Ovary (tissue), 7 donors: ENCODE measurements at regions not wholly inside any gene's neighbourhood (a gene's known extent, or its start where the extent isn't known, plus 50 kb on each side); places are given as distances from the start of the nearest gene placed in this dataset.

ENCODE experiments used
- DNase-seq, 5 donors: peaks; one replicate each; pipeline ENCODE4 v3.0.0-alpha.2; 2019 to 2020
- H3K27ac ChIP-seq, 2 donors: fragments of 200-600 bp; one replicate each; pipeline versions ENCODE4 v1.5.1 to v1.8.0; 2019 to 2022
- H3K27me3 ChIP-seq: fragments of 200-600 bp; one replicate; pipeline ENCODE4 v1.8.0; 2022
- H3K36me3 ChIP-seq: fragments of 200-600 bp; sonication (generic); one replicate; pipeline ENCODE4 v1.5.1; 2019
- H3K4me1 ChIP-seq: one replicate; pipeline ENCODE4 v1.8.1; 2013; ENCODE audit warnings: mild to moderate bottlenecking, moderate library complexity; ENCODE audit not compliant: insufficient read depth
- H3K4me3 ChIP-seq: fragments of 200-600 bp; sonication (generic); one replicate; pipeline ENCODE4 v1.5.1; 2017
- H3K9me3 ChIP-seq, 2 donors: fragments of 200-600 bp in 1 of 2; sonication (generic) in 1 of 2; one replicate each; pipeline versions ENCODE4 v1.5.1 to v1.8.1; 2013 to 2019; ENCODE audit warnings: mild to moderate bottlenecking in 1 of 2, moderate library complexity in 1 of 2
- EP300 ChIP-seq: sonication (generic); formaldehyde crosslinking; IDR thresholded peaks from one replicate; pipeline ENCODE4 v1.6.1; 2017; ENCODE audit warnings: antibody characterized with exemption
- POLR2A ChIP-seq: fragments of 450-650 bp; IDR thresholded peaks from one replicate; pipeline ENCODE4 v1.6.1; 2017; ENCODE audit warnings: antibody characterized with exemption, mild to moderate bottlenecking, moderate library complexity
- whole genome bisulfite sequencing, 3 donors: extraction: QIAGEN DNeasy Blood & Tissue Kit in 1 of 3; methylation state at CpG; one replicate each; pipeline versions ENCODE4 v1.1.5 to v1.1.7; 2013 to 2017; 5-methylcytosine and 5-hydroxymethylcytosine counted together
- intact Hi-C, 4 donors: fragments of 100-400 bp; cut with DNase I; formaldehyde crosslinking; loops; one replicate each; pipeline versions ENCODE4 v1.11.0 to v1.15.1; 2022 to 2023
- TF ChIP-seq, protein P1 (sequence below), 3 donors: fragments of 450-650 bp in 2 of 3; fragments of 200-600 bp in 1 of 3; IDR thresholded peaks; one replicate each; pipeline versions ENCODE4 v1.5.1 to v1.8.0; 2016 to 2022; ENCODE audit warnings: antibody characterized with exemption in 3 of 3, mild to moderate bottlenecking in 1 of 3
- donor health status: DM: no; HTN: no; CAD: no; lungs with moderate emphysema.
- donor health status: DM: no; HTN: no; CAD: no.
- donor health status: Bipolar disorder and iron deficiency.
- donor health status: DM: no; HTN: no; CAD: no.
- donor health status: DM: yes; HTN: yes; CAD: no.

DNA sequence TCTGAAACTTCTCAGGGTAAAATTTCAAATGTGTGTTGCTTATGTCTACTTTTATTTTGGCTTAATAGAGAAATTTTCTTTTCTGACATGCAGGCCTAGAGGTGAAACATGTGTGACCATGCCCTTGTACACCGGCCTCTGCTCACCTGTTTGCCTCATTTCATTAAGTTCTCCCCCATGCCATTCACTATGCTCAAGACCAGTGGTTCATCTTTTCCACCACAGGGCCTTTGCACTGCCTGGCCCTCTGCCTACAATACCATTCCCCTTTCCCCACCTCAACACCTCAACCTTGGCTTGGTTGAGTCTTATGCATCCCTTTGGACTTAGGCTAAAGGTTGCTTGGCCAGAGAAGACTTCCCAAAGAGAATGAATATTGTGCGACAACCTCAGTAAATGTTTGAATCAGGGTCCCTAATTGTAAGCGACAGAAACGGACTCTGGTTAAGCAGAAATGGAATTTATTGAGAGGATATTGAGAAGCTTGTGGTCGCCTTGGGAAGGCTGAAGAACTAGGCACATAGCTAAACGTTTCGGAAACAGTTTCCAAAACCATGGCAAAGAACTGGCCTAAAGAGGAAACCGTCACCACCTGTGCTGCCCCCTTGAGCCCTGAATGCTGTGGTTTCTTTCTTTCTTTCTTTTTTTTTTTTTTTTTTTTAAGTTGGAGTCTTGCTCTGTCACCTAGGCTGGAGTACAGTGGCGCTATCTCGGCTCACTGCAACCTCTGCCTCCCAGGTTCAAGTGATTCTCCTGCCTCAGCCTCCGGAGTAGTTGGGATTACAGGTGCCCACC lies 152.2 kb downstream of the SOX4 start:
- 87 to 95% (median 90%) methylated on average over 11 of the region's 11 CpGs for WGBS, 3 donors
- intact Hi-C loops, result no loop called here

DNA sequence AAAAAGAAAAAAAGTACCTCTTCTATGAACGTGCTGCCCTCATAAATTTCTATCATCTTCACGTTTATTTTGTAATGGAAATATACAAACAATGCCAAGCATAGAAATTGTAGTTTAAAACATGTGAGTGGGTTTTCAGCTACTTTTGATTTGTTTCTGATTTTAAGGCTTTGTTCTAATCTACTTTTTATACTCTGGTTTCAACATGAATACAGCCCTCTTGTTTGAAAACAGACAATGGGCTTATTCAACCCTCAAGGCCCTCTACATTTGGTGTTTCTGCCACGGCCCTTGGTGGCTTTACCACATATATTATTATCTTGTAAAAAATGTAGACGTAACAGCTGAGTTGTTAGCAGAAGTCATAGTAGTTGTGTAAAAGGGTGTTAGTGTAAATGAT lies 153.9 kb downstream of the SOX4 start:
- no peak for DNase-seq
- TF ChIP-seq POLR2A, result no peak
- TF ChIP-seq, protein P1, sequence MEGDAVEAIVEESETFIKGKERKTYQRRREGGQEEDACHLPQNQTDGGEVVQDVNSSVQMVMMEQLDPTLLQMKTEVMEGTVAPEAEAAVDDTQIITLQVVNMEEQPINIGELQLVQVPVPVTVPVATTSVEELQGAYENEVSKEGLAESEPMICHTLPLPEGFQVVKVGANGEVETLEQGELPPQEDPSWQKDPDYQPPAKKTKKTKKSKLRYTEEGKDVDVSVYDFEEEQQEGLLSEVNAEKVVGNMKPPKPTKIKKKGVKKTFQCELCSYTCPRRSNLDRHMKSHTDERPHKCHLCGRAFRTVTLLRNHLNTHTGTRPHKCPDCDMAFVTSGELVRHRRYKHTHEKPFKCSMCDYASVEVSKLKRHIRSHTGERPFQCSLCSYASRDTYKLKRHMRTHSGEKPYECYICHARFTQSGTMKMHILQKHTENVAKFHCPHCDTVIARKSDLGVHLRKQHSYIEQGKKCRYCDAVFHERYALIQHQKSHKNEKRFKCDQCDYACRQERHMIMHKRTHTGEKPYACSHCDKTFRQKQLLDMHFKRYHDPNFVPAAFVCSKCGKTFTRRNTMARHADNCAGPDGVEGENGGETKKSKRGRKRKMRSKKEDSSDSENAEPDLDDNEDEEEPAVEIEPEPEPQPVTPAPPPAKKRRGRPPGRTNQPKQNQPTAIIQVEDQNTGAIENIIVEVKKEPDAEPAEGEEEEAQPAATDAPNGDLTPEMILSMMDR (IDR thresholded peaks at IDR 0.05), result no peak
- TF ChIP-seq EP300, result no peak
- no peaks in the 10 kb centered on the region for H3K36me3 ChIP-seq
- H3K27ac ChIP-seq, result no peak overlapping the region
- H3K9me3 ChIP-seq, result no peaks in the 10 kb centered on the region
- no peak overlapping the region for H3K4me3 ChIP-seq
- H3K27me3 ChIP-seq, result no peaks in the 10 kb centered on the region
- intact Hi-C loops, result no loop called here
- 73 to 75% (median 74%) methylated on average over 4 of the region's 4 CpGs for WGBS, 3 donors
- peaks cover 1% of the 10 kb centered on the region for H3K4me1 ChIP-seq

More for the DNA sequence above, 152.2 kb downstream of the SOX4 start:
- peaks cover 1% of the 10 kb centered on the region for H3K4me1 ChIP-seq
- no peaks in the 10 kb centered on the region for H3K9me3 ChIP-seq
- no peaks in the 10 kb centered on the region for H3K27me3 ChIP-seq
- TF ChIP-seq, protein P1 (IDR thresholded peaks at IDR 0.05), result no peak
- TF ChIP-seq POLR2A (no peak), EP300 (no peak)
- DNase-seq, result no peak
- H3K4me3 ChIP-seq, result no peak overlapping the region
- no peak overlapping the region for H3K27ac ChIP-seq
- H3K36me3 ChIP-seq, result no peaks in the 10 kb centered on the region

DNA sequence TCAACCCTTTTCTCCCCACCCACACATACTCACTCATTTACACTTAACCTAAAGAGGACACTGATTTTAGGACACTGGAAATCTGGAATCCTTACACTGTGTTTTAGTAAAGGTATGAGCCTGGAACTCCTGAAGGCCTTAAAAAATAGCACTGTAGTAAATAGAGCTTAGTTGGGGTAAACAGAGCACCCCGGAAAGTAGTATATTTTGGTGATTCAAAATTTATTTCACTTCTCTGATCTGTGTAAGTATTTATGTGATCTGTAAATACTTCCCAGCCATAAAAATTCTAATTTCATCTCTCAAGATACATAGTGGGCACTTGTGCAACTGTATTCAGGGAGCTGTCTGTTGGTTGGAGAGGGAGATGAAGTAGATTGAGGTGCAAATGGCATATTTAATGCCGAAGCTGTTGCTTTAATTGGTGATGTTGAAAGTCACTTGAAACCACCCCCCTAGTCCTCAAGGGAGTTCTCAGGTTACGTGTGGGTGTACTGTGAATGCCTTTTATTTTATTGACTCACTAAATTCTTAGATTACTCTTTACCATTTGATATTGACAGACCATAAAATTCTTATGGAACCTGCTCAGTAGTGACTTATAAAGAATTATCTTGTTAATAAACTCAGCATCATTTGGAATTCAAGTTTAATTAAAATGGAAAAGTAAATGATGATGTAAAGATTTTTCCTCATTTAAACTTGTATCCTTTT lies 154.9 kb downstream of the SOX4 start:
- no peaks in the 10 kb centered on the region for H3K9me3 ChIP-seq
- intact Hi-C loops, result no loop called here
- peaks cover 5% of the 10 kb centered on the region for H3K4me1 ChIP-seq
- H3K4me3 ChIP-seq, result no peak overlapping the region
- TF ChIP-seq EP300 (no peak), POLR2A (no peak)
- TF ChIP-seq, protein P1 (IDR thresholded peaks at IDR 0.05), result no peak
- WGBS, 3 donors, result 55 to 64% (median 62%) methylated on average over 3 of the region's 3 CpGs
- H3K27ac ChIP-seq, result no peak overlapping the region
- H3K27me3 ChIP-seq, result no peaks in the 10 kb centered on the region
- no peaks in the 10 kb centered on the region for H3K36me3 ChIP-seq
- no peak for DNase-seq

DNA sequence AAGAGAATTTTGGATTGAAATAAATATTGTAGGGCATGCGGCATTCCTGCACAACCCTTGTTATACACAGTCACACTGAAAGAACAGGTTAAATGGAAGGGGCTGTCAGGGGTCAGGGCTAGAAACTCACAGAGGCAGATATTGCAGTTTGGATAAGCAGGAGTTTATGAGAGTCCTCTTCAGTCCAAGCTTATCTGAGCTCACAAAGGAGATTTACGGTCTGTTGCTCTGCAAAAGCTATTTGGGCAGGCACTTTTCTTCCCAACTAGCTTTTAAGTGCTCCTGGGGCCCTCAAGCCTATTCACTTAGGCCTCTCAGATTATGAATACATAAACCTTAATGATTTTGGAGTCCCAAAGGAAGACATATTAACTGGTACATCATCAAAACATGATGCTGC lies 156.2 kb downstream of the SOX4 start:
- no peak overlapping the region for H3K27ac ChIP-seq
- no peak for DNase-seq
- TF ChIP-seq, protein P1 (IDR thresholded peaks at IDR 0.05), result no peak
- no peak for TF ChIP-seq EP300
- TF ChIP-seq POLR2A, result no peak
- intact Hi-C loops, result no loop called here
- no peaks in the 10 kb centered on the region for H3K27me3 ChIP-seq
- 54 to 63% (median 55%) methylated on average over 2 of the region's 2 CpGs for WGBS, 3 donors
- no peaks in the 10 kb centered on the region for H3K36me3 ChIP-seq
- no peaks in the 10 kb centered on the region for H3K9me3 ChIP-seq
- no peak overlapping the region for H3K4me3 ChIP-seq
- H3K4me1 ChIP-seq, result peaks cover 10% of the 10 kb centered on the region
